HG02759 (cell line): ENCODE measurements at regions not wholly inside any gene's neighbourhood (a gene's known extent, or its start where the extent isn't known, plus 50 kb on each side); places are given as distances from the start of the nearest gene placed in this dataset.

ENCODE experiments used
- ATAC-seq: cut with Tn5 transposase; IDR thresholded peaks from one replicate; pipeline ENCODE4 v1.9.1; 2021; ENCODE audit warnings: mild to moderate bottlenecking, moderate library complexity; ENCODE audit not compliant: unreplicated experiment

- ATAC-seq = no peak
These were observed 54.2 kb upstream of the MCTP2 start for GRCh38 chr15:94177112-94177511.

- no peak for ATAC-seq
These were observed 55.9 kb upstream of the MCTP2 start for GRCh38 chr15:94175420-94175819.

GRCh38 chr15:94174399-94174802 lies 57.0 kb upstream of the MCTP2 start:
- peak; percentile 95 for ATAC-seq

- ATAC-seq = no peak
These were observed 63.1 kb upstream of the MCTP2 start for GRCh38 chr15:94168250-94168649.

GRCh38 chr15:94164971-94165370 lies 66.4 kb upstream of the MCTP2 start:
- no peak for ATAC-seq

GRCh38 chr15:94164202-94164807 lies 67.1 kb upstream of the MCTP2 start:
- ATAC-seq = peak; percentile 66

- ATAC-seq = no peak
These were observed 68.4 kb upstream of the MCTP2 start for GRCh38 chr15:94162939-94163338.

GRCh38 chr15:94154255-94154654 lies 77.1 kb upstream of the MCTP2 start:
- no peak for ATAC-seq

GRCh38 chr15:94145046-94145445 lies 86.3 kb upstream of the MCTP2 start:
- no peak for ATAC-seq

- ATAC-seq = no peak
These were observed 89.6 kb upstream of the MCTP2 start for GRCh38 chr15:94141802-94142201.

- ATAC-seq = no peak
These were observed 95.7 kb upstream of the MCTP2 start for GRCh38 chr15:94135486-94136147.

GRCh38 chr15:94131875-94132274 lies 99.5 kb upstream of the MCTP2 start:
- no peak for ATAC-seq

- no peak for ATAC-seq
These were observed 100.9 kb upstream of the MCTP2 start for GRCh38 chr15:94130504-94130903.

- no peak for ATAC-seq
These were observed 104.4 kb upstream of the MCTP2 start for GRCh38 chr15:94127006-94127405.

GRCh38 chr15:94125698-94126097 lies 105.7 kb upstream of the MCTP2 start:
- ATAC-seq = no peak

- no peak for ATAC-seq
These were observed 106.2 kb upstream of the MCTP2 start for GRCh38 chr15:94125156-94125555.

- ATAC-seq = no peak
These were observed 108.8 kb upstream of the MCTP2 start for GRCh38 chr15:94122516-94122915.

- peak; percentile 99 for ATAC-seq
These were observed 111.2 kb upstream of the MCTP2 start for GRCh38 chr15:94119923-94120775.

- ATAC-seq = peak; percentile 23
These were observed 112.0 kb upstream of the MCTP2 start for GRCh38 chr15:94119298-94119811.

GRCh38 chr15:94110476-94111130 lies 120.8 kb upstream of the MCTP2 start:
- no peak for ATAC-seq

- ATAC-seq = no peak
These were observed 123.7 kb upstream of the MCTP2 start for GRCh38 chr15:94107652-94108051.
